ENCODE measurements at regions not wholly inside any gene's neighbourhood (a gene's known extent, or its start where the extent isn't known, plus 50 kb on each side); places are given as distances from the start of the nearest gene placed in this dataset.

DNA sequence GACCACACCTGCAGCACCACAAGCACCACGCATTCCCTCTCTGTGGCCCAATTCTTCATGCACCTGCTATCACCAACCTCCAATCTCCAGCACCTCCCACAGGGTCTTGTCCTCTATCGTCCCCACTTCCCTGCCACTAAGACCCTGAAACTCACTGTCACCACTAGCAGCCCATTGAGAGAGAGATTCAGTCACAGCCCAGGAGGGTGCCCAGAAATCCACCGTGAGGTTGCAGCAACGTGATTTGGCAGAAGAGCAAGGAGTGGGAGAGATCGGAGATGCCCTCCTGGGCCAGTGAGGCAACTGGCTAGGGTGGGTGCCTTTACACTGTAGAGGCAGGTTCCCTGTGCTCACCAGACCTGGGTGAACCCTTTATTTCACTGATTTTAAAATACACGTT is 90.1 kb downstream of the ANKRD60 start:
- no peak for DNase-seq

DNA sequence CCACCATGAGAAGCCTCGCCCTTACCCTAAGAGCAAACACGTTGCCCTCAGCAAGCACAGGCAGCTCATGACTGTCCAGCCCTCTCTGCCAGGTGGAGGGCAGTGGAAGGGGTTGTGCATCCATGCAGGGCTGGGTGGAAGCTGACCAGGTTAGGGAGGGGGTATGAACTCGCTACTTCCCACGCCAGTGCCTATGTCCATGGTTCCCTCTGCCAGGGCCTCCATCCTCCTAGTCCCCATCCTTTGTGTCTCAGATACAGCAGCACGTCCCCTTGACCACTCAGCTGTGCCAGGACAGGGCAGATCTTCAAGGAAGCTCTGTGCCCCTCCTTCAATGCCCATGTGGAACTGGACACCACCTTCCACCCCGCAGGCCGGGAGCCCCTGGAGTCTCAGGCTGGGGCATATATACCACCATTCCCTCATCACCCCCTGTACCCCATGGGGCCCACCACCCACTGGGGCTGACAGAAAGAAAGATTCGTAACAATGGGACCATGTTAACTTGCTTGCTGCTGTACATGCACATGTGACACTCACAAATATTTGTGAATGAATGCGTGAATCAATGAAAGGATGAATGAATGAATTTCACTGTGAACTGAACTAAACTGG is 90.7 kb downstream of the ANKRD60 start:
- no peak for DNase-seq

DNA sequence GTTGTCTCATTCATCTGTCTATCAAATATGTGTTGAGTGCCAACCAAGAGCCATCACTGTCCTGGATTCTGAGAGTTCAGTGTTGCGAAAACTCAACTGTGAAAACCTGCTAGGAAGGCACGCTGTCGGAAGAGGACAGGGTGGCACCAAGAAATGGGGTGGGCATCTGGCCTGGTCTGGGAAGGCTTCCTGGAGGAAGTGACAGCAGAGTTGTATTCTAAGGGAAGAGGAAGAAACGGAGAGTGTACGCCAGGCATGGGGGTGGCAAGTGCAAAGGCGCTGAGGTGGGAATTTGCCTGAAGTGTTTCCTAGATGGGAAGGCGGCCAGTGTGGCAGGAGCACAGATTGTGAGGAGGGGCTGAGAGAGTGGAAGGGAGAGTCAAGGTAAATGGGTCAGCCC is 91.2 kb downstream of the ANKRD60 start:
- no peak for DNase-seq

DNA sequence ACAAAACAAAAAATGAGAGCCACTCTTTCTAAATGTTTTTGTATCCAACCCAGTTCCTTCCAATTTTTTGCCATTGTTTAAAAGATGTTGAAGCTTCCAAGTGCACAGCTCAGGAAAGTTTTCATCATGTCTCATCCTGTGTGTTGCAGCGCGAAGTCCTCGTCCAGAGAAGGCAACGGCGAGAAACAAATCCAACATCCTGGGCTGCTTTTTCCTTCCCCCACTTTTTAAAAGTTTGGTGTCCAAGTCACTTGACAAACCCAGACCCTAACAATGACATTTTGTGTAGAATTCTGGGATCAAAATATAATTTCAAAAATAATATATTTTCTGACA is 92.3 kb downstream of the ANKRD60 start:
- DNase-seq = no peak

DNA sequence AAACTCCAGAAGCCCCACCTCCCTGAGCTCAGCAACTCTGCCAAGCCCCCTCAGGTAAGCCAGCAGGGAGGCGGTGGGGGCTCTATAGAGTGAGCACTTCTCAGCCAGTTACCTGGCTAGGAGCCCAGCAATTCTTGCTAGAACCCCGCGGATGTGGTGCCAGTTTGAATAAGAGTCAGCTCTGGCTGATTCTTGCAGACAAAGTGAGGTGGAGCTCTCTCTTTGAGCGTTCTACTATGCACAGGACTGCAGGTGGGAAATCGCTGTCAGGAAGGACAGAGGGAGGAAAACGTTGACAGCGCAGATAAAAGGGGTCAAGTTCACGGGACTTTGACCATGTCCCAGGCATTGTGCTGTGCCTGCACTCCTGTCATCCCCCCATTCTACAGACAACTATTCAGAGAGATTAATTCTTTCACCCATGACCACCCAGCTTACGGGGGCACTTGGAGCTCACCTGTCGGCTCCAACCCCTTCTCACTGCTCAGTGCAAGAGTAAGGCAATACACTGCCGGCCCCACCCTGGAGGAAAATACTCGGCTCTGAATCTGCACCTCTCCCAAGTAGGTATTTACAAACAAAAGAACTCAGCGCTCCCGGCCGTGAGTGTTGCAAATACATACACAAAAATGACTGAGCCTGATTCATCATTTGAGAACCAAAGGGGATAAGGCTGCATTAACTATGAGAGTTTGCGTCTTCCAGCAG is 92.9 kb downstream of the ANKRD60 start:
- DNase-seq = no peak

DNA sequence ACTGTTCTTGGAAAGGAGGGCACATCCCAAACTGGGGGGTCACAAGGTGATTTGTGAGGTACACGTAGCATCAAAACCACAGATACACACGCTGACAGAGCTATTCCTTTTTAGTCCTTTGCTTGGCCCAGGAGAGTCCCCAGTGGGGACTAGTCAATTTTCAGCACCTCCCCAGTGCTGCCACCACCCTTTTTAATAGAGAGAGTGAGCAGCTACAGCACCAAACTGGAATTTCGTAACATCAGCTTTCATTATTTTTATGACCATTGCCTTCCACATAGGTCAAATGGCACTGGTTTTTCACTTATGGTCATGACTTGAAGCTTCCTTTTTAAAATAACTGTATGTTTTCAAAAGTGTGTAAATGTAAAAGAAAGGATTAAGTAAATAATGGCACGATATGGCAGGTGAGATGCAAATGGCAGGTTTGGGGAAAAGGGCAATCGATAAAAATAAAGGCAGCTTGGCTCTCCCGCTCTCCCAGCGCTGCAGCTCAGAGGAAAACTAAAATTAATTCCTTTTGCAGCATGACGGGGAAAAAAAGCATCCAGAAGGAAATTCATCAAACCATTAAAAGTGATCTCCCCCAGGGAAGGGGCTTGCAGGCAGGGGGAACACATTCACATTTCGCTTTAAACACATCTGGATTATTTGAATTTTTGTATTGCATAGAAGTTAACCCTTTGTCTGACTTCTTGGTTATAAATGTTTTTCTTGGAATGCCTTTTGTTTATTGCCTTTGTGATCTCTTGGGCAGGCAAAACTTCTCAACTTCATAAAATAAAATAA is 95.2 kb downstream of the ANKRD60 start:
- no peak for DNase-seq

DNA sequence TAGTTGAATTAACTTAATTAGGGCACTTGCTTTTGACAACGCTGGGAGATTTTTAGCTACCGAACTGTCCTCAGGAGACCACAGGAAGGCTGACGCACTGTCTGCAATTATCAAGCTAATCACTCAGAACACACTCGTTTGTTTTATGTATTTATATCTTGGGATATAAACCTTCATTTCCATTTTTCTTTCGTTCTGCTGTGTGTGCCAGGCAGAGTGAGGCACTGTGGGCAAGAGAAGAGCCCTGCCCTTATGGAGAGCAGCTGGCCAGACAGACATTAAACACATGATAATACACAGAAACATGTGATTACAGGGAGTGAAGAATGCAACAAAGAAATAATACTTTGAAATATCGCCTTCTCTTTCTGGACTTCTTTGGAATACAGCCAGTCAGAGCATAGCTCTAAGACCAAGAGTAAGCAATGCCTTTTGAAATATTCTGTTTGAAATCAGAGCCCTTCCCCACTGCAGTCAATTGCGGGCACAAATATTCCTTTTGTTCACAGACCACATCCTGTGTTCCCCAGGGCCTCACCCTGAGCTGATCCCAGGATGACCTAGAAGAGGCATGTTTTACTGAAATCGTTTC is 96.8 kb downstream of the ANKRD60 start:
- no peak for DNase-seq

DNA sequence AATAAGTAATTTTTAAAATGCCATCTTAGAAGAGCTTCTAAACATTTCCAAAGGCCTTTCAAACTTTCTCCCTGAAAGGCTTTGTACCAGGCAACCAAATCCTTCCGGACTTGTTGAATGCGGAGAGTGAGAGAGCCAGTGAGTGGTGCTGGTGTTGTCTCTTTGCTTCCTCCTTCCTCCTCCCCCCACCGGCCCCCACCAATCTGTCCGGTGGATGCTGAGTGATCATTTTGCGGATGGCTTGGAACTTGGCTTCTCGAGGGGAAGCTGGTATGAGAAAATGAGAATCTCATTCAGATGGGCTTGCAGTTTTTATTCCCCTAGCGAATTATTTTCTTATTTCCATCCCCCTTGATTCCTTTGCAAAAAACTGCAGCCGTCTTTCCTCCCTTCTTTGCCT is 97.3 kb downstream of the ANKRD60 start:
- DNase-seq = no peak

DNA sequence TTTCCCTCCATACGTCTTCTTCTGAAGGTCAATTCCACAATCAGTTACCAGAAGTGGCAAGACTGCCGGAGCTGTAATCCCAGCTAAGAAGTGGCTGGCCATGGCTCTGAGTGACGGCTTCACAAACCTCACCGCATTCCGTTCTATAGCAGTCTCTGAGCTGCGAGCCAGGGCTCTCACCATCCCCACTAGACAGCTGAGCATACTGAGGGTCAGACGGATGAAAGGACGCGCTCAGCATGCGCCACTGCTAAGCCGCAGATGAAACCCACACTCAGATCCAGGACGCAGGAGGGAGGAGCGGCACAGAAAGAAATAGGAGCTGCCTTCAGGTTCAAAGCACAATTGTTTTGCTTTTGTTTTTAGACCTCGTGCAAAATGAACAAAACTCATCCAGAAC is 97.9 kb downstream of the ANKRD60 start:
- DNase-seq = no peak

DNA sequence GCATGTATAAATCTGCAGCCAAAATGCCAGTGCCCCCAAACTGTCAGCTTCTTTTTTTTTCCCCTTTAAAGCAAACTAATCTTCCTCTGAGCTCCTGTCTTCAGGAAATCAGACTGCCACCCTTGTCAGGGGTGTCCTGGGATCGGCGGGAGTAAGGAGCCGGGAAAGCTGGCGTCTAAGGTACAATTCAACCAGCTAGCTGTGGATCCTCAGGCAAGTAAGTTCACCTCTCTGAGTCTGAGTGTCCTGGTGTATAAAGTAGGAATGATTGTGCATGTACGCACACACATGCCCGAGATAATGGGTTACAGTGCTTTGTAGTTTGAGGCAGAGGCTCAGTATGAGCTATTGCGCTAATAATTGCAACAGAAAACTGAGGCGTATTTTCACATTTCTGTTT is 98.3 kb downstream of the ANKRD60 start:
- no peak for DNase-seq

DNA sequence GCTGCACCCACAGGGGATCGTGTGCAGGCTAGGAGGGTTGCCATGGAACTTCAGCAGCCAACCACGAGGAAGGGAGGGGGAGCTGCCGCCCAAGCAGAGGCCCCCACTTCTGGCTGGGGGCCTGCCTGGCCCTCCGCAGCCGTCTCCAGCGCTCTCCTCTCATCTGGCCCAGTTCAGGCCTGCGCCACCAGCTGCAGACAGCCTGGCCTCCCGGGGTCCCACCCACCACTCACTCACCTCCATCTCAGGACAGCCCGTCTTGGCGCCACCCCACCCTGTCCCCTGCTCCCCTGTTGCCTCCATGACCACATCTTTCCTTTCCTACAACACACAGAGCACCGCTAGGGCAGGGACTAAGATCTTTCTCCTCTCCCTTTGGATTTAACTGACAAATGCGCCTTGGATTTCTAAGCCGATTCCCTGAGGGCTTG is 98.7 kb downstream of the ANKRD60 start:
- DNase-seq = no peak

DNA sequence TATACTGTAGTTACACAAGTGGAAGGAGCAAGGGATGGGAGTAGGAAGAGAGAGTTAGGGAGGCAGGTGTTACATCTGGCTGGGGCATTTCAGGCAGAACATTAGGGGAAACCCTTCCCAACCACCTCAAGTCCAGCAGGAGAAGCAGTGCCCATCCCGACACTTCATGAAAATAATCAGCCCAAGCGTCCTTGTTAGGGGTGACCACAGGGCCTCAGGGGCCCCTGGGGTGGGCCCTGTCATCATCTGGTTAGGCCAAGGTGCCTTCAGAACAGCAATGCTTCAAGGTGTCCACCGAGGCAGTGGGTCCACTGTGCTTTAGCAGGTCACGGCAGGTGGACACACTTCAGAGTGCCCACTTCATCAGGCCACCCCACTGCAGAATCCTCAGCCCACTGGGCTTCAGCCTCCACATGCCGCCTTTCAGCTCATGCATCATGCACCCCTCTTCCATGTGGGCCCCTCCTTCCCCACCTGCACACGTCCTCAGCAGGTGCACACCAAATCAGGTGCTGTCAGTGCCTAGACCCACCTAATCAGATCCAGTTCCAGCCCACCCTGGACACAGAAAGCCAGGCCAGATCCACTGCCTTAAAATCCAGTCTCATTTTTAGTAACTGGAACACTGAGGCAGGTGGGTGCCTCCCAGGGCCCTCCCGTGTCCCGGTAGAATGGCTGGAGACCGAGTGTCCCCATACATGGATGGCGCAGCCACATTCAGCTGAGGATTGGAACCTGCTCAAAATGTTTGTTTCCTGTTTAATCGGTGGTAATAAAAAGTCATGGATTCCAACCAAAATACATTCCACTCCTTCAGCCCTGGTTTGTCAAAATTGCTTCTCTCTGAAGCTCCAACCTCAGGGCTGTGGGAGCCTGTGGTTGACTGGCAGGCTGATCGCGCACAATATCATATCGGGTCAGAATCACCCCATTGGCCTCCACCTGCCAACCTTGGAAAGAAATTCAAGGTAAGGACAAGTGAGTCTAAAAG is 99.5 kb downstream of the ANKRD60 start:
- DNase-seq = no peak

DNA sequence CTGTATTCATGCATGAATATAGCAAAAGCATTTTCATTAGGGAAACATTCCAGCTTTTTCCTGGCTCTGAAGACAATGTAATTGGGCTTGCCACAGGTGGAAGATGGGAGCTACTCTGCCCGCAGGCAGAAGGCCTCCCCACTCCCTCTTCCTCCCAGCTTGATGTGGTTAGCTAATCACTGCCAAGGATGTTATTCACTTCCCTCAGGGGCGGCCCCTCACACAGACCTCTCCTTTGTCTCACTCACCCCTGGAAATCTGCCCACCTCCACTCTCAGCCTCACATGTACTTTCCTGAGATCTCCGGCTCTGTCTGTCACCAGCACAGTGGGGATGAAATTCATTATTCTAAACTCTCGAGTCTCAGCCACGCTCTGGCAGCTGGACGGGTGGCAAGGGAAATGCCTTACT is 100.7 kb downstream of the ANKRD60 start:
- no peak for DNase-seq

DNA sequence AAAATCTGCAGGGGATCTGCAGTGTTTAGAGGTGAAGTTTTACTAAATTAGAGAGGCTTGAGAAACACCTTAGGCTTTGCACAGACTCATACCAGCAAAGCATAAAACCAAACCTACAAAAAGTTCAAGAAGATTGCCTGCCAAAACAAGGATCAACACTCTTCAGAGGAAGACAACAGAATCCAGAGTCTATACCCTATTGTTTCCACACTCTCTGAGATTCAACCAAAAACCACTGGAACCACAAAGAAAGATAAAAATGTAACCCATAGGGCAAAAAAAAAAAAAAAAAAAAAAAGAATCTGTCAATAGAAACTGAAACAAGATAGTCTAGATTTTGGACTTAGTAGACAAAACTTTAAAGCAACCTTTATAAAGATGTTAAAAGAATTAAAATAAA is 102.7 kb downstream of the ANKRD60 start:
- no peak for DNase-seq

DNA sequence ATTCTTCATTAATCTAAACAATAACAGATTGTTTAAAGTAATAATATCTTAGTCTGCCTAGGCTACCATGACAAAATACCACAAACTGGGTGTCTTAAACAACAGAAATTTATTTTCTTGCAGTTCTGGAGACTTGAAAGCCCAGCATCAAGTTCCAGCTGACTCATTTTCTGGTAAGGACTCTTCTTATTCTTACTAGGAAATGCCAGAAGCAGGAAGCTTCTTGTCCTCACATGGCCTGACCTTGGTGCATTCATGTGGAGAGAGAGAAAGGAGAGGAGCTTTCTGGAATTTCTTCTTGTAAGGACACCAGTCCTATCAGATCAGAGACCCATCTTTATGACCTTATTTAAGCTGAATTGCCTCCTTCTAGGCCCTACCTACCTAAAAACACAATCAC is 110.5 kb downstream of the ANKRD60 start:
- no peak for DNase-seq

DNA sequence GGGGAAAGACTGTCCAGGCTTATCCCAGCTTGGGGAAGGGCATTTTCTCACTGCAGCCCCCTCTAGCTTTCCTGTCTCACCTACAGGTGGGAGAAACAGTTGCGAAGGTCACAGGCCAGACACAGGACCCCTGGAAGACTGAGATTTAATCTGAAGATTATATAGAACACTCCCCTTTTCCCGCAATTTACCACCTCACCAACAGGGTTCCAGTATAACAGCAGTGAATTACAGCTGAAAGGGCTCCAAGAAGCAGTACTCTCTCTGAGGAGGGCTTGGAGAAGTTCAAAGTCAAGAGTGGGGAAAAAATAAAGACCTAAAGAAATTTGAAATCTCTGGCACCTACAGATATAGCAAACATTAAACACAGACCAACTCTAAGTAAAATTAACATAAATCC is 111.9 kb downstream of the ANKRD60 start:
- DNase-seq = no peak

DNA sequence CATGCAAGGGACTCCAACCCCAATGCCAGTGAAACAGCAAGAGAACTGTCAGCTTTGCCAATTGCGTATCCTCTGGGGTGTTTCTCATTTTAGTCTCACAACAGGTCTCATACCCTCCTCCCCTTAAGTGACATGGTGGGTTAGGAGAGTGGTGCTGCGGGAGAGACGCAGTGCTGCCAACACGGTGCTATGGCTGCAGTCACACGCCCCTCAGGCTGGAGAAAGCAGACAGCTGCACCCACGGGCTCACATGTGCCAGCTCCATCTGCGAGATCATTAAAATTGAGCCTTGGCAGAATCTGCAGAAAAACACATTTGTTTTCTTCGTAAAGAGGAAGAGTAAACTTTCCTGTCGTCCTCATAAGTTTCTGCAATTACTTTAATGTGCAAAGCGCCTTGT is 114.7 kb downstream of the ANKRD60 start:
- no peak for DNase-seq

DNA sequence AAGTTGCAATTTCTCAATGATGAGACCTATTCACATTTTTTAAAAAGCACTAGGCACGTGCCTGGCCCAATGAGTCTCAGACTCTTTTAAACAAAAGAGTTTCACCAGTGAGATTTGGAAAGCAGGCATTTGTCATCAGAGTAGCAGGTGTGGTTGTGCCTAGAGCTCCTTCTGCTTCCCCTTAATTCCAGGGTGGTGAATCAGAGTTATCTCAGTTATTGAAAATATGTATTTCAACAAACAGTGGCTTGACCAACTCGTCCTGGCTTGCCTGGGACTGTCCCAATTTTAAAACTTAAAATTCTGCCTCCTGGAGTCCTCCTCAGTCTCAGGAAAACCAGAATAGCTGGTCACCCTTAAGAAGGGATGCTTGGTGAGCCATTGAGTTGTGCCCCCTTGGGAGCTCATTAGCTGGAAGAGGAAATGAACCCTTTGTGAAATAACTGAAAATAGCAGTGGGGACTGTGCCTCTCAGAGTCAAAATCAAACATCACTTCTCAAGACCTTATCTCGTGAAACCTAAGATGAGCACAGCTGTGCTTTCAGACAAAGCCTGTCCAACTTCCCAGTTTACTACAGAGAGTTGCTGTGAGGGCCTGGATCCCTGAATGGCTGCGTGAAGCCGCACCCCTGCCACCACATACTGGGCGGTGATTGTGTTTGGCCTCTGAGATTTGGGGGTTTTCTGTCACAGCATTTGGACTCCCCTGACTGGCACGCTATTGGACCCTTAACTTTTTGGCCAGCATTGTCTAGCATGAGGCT is 116.3 kb downstream of the ANKRD60 start:
- DNase-seq = no peak

DNA sequence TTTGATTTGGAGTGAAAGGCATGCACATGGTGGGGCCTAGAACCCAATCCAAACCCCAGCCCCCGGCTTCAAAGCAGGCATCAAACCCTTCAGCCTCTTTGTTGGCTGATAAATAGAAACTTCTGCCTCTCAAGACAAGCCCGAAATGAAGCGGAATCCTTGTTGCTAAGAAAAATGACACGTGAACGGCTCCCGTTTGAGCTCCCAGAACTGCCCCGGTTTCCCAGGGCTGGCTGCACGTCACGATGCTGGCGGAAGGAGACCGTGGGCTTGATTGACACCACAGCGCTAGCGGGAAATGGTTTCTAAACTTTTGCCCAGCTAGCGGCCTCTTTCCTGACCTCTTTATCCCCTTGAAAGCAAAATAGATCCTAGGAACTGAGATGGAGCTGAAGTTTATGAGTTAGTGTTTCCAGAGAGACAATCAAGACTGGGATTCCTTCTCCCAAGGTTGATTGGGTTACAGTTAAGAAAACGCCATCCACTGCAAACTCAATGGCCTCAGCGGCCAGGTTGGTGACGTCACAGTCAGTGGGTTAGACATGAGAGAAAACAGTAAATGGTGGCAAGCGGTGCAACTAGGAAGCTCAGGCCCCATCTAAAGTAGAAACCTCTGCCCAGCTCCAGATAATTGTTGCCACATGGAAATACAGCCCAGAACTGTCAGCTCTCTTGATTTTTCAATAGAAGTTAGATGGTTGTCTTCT is 117.0 kb downstream of the ANKRD60 start:
- DNase-seq = no peak

DNA sequence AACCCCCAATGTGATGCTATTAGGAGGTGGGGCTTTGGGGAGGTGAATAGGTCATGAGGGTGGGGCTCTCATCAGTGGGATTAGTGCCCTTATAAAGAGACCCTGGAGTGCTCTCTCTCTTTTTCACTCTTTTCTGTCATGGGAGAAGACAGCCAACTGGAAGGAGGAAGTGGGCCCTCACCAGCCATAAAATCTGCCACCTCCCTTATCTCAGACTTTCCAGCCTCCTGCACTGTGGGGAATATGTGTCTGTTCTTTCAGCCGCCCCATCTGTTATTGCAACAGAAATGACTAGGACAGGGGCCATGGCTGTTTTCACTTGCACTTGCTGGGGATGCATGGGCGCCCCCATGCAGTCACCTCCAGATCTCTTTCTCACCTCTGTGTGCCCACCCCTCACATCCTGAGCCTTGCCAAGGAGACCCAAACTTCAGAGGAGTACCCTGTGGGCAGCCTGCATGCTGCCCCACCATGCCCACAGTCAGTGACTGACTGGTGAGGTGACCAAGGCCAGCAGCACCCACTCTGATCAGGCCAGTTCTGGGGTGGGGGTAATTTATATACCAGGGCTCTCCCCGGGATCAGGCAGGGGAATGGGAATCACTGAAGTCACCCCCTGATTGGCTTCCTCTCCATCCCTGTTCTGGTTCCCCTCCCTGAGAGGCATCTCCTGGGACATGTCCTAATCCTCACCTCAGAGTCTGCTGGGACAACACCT is 118.4 kb downstream of the ANKRD60 start:
- DNase-seq = no peak

Measured in NCI-H187 (cell line).